ENCODE measurements at regions not wholly inside any gene's neighbourhood (a gene's known extent, or its start where the extent isn't known, plus 50 kb on each side); places are given as distances from the start of the nearest gene placed in this dataset.
"Not testable (repeated sequence)": the region's sequence is repeated elsewhere in the genome, so short reads cannot be mapped to it uniquely, and the experiment has no call there.

- H3K9me3 ChIP-seq (ENCODE audit: insufficient read depth, low read length): no peaks in the 10 kb centered on the region
- H3K27ac ChIP-seq (ENCODE audit: low read depth, low read length): no peak overlapping the region
- no peak overlapping the region for H3K4me3 ChIP-seq (ENCODE audit: insufficient read depth, low read length, poor library complexity, severe bottlenecking)
- no peaks in the 10 kb centered on the region for H4K20me1 ChIP-seq (ENCODE audit: low read depth, low read length)
- no peaks in the 10 kb centered on the region for H3K36me3 ChIP-seq (ENCODE audit: low read length)
- no peak for TF ChIP-seq EZH2phosphoT487 (conservative IDR thresholded peaks at IDR 0.05; ENCODE audit: low read length)
- H2AFZ ChIP-seq (ENCODE audit: low read depth, low read length, severe bottlenecking): no peak overlapping the region
- H3K27me3 ChIP-seq (ENCODE audit: low read length): no peaks in the 10 kb centered on the region
- H3K9ac ChIP-seq (ENCODE audit: low read length): no peak overlapping the region
- no peak overlapping the region for H3K4me2 ChIP-seq (ENCODE audit: low read depth, low read length, poor library complexity, severe bottlenecking)
- no peaks in the 10 kb centered on the region for H3K79me2 ChIP-seq (ENCODE audit: insufficient read depth, low read length)
- no peaks in the 10 kb centered on the region for H3K9me2 ChIP-seq (replicated peaks; ENCODE audit: insufficient read depth, low read length)
- H3F3A ChIP-seq (ENCODE audit: insufficient read depth): no peaks in the 10 kb centered on the region
These were observed 218.3 kb upstream of the AKR1E2 start for GRCh38 chr10:4607681-4608080.

GRCh38 chr10:4606856-4607636 is 219.0 kb upstream of the AKR1E2 start:
- TF ChIP-seq EZH2phosphoT487 (conservative IDR thresholded peaks at IDR 0.05; ENCODE audit: low read length): no peak
- no peak for TF ChIP-seq CTCF (IDR thresholded peaks at IDR 0.05; ENCODE audit: insufficient read depth, low read length, poor library complexity, severe bottlenecking)
- Histone ChIP-seq H3K9me2 (replicated peaks; ENCODE audit: insufficient read depth, low read length) (no peaks in the 10 kb centered on the region), H3K4me3 (ENCODE audit: insufficient read depth, low read length, poor library complexity, severe bottlenecking) (no peak overlapping the region), H3K4me2 (ENCODE audit: low read depth, low read length, poor library complexity, severe bottlenecking) (no peak overlapping the region), H3K9me3 (ENCODE audit: insufficient read depth, low read length) (no peaks in the 10 kb centered on the region), H3K36me3 (ENCODE audit: low read length) (no peaks in the 10 kb centered on the region), H3K9ac (ENCODE audit: low read length) (no peak overlapping the region), H2AFZ (ENCODE audit: low read depth, low read length, severe bottlenecking) (no peak overlapping the region), H3K79me2 (ENCODE audit: insufficient read depth, low read length) (no peaks in the 10 kb centered on the region), H3K27me3 (ENCODE audit: low read length) (no peaks in the 10 kb centered on the region), H4K20me1 (ENCODE audit: low read depth, low read length) (no peaks in the 10 kb centered on the region), H3K27ac (ENCODE audit: low read depth, low read length) (no peak overlapping the region), H3F3A (ENCODE audit: insufficient read depth) (no peaks in the 10 kb centered on the region)

GRCh38 chr10:4602764-4603491 is 223.1 kb upstream of the AKR1E2 start:
- H3F3A ChIP-seq (ENCODE audit: insufficient read depth): no peaks in the 10 kb centered on the region
- TF ChIP-seq CTCF (IDR thresholded peaks at IDR 0.05; ENCODE audit: insufficient read depth, low read length, poor library complexity, severe bottlenecking) (no peak), EZH2phosphoT487 (conservative IDR thresholded peaks at IDR 0.05; ENCODE audit: low read length) (no peak)
- no peaks in the 10 kb centered on the region for H3K27me3 ChIP-seq (ENCODE audit: low read length)

GRCh38 chr10:4599471-4599870 is 226.5 kb upstream of the AKR1E2 start:
- no peaks in the 10 kb centered on the region for H3K27me3 ChIP-seq (ENCODE audit: low read length)
- H4K20me1 ChIP-seq (ENCODE audit: low read depth, low read length): no peaks in the 10 kb centered on the region
- no peak for TF ChIP-seq EZH2phosphoT487 (conservative IDR thresholded peaks at IDR 0.05; ENCODE audit: low read length)
- TF ChIP-seq CTCF (IDR thresholded peaks at IDR 0.05; ENCODE audit: insufficient read depth, low read length, poor library complexity, severe bottlenecking): no peak
- H3K9me2 ChIP-seq (replicated peaks; ENCODE audit: insufficient read depth, low read length): no peaks in the 10 kb centered on the region
- no peaks in the 10 kb centered on the region for H3K36me3 ChIP-seq (ENCODE audit: low read length)
- no peak overlapping the region for H2AFZ ChIP-seq (ENCODE audit: low read depth, low read length, severe bottlenecking)
- no peak overlapping the region for H3K9ac ChIP-seq (ENCODE audit: low read length)
- no peaks in the 10 kb centered on the region for H3K79me2 ChIP-seq (ENCODE audit: insufficient read depth, low read length)
- no peak overlapping the region for H3K4me3 ChIP-seq (ENCODE audit: insufficient read depth, low read length, poor library complexity, severe bottlenecking)
- H3K9me3 ChIP-seq (ENCODE audit: insufficient read depth, low read length): no peaks in the 10 kb centered on the region
- no peak overlapping the region for H3K4me2 ChIP-seq (ENCODE audit: low read depth, low read length, poor library complexity, severe bottlenecking)
- no peak overlapping the region for H3K27ac ChIP-seq (ENCODE audit: low read depth, low read length)
- no peaks in the 10 kb centered on the region for H3F3A ChIP-seq (ENCODE audit: insufficient read depth)

More at GRCh38 chr10:4602764-4603491, 223.1 kb upstream of the AKR1E2 start:
- H3K79me2 ChIP-seq (ENCODE audit: insufficient read depth, low read length): no peaks in the 10 kb centered on the region
- H3K4me3 ChIP-seq (ENCODE audit: insufficient read depth, low read length, poor library complexity, severe bottlenecking): no peak overlapping the region
- H3K27ac ChIP-seq (ENCODE audit: low read depth, low read length): no peak overlapping the region
- H3K9me3 ChIP-seq (ENCODE audit: insufficient read depth, low read length): no peaks in the 10 kb centered on the region
- no peak overlapping the region for H2AFZ ChIP-seq (ENCODE audit: low read depth, low read length, severe bottlenecking)
- no peaks in the 10 kb centered on the region for H3K36me3 ChIP-seq (ENCODE audit: low read length)
- H3K9ac ChIP-seq (ENCODE audit: low read length): no peak overlapping the region
- no peaks in the 10 kb centered on the region for H4K20me1 ChIP-seq (ENCODE audit: low read depth, low read length)
- H3K4me2 ChIP-seq (ENCODE audit: low read depth, low read length, poor library complexity, severe bottlenecking): no peak overlapping the region
- no peaks in the 10 kb centered on the region for H3K9me2 ChIP-seq (replicated peaks; ENCODE audit: insufficient read depth, low read length)

GRCh38 chr10:4597898-4598297 is 228.1 kb upstream of the AKR1E2 start:
- not testable (repeated sequence) for H3K79me2 ChIP-seq (ENCODE audit: insufficient read depth, low read length); H3K9ac ChIP-seq (ENCODE audit: low read length); H2AFZ ChIP-seq (ENCODE audit: low read depth, low read length, severe bottlenecking); H3K9me3 ChIP-seq (ENCODE audit: insufficient read depth, low read length); H3K27me3 ChIP-seq (ENCODE audit: low read length); H3K9me2 ChIP-seq (replicated peaks; ENCODE audit: insufficient read depth, low read length); H3K4me3 ChIP-seq (ENCODE audit: insufficient read depth, low read length, poor library complexity, severe bottlenecking); H3K27ac ChIP-seq (ENCODE audit: low read depth, low read length); H3K4me2 ChIP-seq (ENCODE audit: low read depth, low read length, poor library complexity, severe bottlenecking); H3K36me3 ChIP-seq (ENCODE audit: low read length); H3F3A ChIP-seq (ENCODE audit: insufficient read depth); H4K20me1 ChIP-seq (ENCODE audit: low read depth, low read length)
